Lung (tissue), 11 donors: ENCODE measurements at regions not wholly inside any gene's neighbourhood (a gene's known extent, or its start where the extent isn't known, plus 50 kb on each side); places are given as distances from the start of the nearest gene placed in this dataset.

Experiments used
- ATAC-seq: fragments of 200-7000 bp; cut with Tn5 transposase; one replicate; pipeline ENCODE4 v1.9.1; 2020; ENCODE audit warnings: moderate number of reproducible peaks; ENCODE audit not compliant: insufficient read depth, low FRiP score
- DNase-seq, 3 donors: peaks; one replicate each; pipeline ENCODE4 v3.0.0-alpha.2; 2013 to 2017
- H3K27ac ChIP-seq, 2 donors: one replicate each; pipeline ENCODE4 v1.5.1; 2013; ENCODE audit warnings: mild to moderate bottlenecking in 2 of 2, moderate library complexity in 2 of 2, control low read depth in 1 of 2, inconsistent platforms in 1 of 2, low read depth in 1 of 2, low read length in 1 of 2
- H3K27me3 ChIP-seq, 3 donors: one replicate each; pipeline ENCODE4 v1.5.1; 2013; ENCODE audit warnings: low read length in 2 of 3; ENCODE audit not compliant: control insufficient read depth in 3 of 3, insufficient read depth in 3 of 3
- H3K36me3 ChIP-seq, 4 donors: one replicate each; pipeline ENCODE4 v1.5.1; 2013; ENCODE audit warnings: low read length in 4 of 4, mild to moderate bottlenecking in 1 of 4, moderate library complexity in 1 of 4; ENCODE audit not compliant: control insufficient read depth in 4 of 4, insufficient read depth in 4 of 4
- H3K4me1 ChIP-seq, 5 donors: one replicate each; pipeline ENCODE4 v1.5.1; 2013; ENCODE audit warnings: low read length in 5 of 5, mild to moderate bottlenecking in 2 of 5, moderate library complexity in 1 of 5; ENCODE audit not compliant: control insufficient read depth in 5 of 5, insufficient read depth in 5 of 5
- H3K4me3 ChIP-seq: one replicate; pipeline ENCODE4 v1.5.1; 2013; ENCODE audit warnings: mild to moderate bottlenecking, control low read depth, moderate library complexity
- H3K9ac ChIP-seq, 2 donors: one replicate each; pipeline ENCODE4 v1.5.1; 2013; ENCODE audit warnings: low read length in 2 of 2, control low read depth in 1 of 2; ENCODE audit not compliant: insufficient read depth in 1 of 2
- H3K9me3 ChIP-seq, 4 donors: one replicate each; pipeline ENCODE4 v1.5.1; 2013; ENCODE audit warnings: low read length in 3 of 4, mild to moderate bottlenecking in 1 of 4, moderate library complexity in 1 of 4; ENCODE audit not compliant: control insufficient read depth in 4 of 4, insufficient read depth in 3 of 4
- WGBS, 2 donors: extraction: QIAGEN DNeasy Blood & Tissue Kit; methylation state at CpG; one replicate each; pipeline ENCODE4 v1.1.7; 2013; 5-methylcytosine and 5-hydroxymethylcytosine counted together
- TF ChIP-seq, protein P1 (sequence below): IDR thresholded peaks from 2 replicates; pipeline ENCODE4 v1.5.1; 2012; ENCODE audit warnings: mild to moderate bottlenecking; ENCODE audit errors: control extremely low read depth, extremely low read depth
- donor health status: control.
- donor health status: control.
- donor health status: Bipolar disorder and iron deficiency.
- donor health status: healthy.
- donor health status: DM: yes; HTN: yes; CAD: no.

DNA sequence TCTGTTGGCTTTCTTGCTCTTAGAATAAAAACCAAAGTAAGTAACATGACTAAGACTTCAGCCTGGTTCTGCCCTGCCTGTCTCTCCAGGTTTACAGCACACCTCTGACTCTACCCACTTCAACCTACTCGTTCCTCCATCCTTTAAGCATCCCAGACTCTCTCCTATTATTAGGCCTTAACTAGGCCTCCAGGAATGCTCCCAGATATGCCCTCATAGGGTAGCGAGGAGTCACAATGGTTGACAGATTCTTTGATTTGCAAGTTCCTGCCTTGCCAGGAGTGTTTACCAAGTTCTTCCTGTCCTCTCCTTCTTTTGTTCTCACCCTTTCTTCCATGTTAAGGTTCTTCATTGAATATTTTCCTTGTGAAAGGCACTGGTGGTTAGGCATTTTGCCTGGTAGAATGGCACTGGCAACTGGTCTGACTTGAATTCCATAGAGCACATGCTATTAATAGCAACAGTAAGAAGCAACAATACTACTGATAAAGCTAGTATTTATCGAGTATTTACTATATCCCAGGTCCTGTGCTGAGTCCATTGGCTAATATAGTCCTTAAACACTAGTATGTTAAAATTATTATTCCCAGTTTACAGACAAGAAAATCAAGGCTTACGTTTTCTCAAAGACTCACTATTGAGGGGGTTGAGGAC is 327.9 kb upstream of the PRKCQ start:
- DNase-seq, result no peak
- 76 to 80% methylated on average over 4 of the region's 4 CpGs for WGBS, 2 donors

DNA sequence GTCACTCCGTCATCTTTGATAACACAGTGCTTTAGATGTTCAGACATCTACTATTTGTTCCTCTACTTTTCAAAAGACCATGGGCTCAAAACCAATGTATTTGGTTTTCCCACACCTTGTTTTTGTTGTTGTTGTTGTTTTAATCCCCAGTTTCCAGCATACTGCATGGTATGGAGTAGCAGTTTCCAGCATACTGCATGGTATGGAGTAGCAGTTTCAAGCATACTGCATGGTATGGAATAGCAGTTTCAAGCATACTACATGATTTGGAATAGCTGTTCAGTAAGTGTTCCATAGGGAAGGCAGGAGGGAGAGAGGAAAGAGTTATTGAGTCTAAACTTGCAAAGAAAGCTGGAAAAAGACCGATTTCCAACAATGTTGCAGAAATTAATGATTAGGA is 314.3 kb upstream of the PRKCQ start:
- ATAC-seq, result no peak
- Histone ChIP-seq H3K27me3 (no peaks in the 10 kb centered on the region), H3K27ac (no peak overlapping the region), H3K9me3 (peaks cover 0 to 2% (median 0%) of the 10 kb centered on the region in 4 donors), H3K4me1 (no peaks in the 10 kb centered on the region), H3K4me3 (no peak overlapping the region), H3K9ac (no peak overlapping the region), H3K36me3 (no peaks in the 10 kb centered on the region)
- 86 to 97% methylated on average over 2 of the region's 2 CpGs for WGBS, 2 donors
- no peak for DNase-seq
- TF ChIP-seq, protein P1, sequence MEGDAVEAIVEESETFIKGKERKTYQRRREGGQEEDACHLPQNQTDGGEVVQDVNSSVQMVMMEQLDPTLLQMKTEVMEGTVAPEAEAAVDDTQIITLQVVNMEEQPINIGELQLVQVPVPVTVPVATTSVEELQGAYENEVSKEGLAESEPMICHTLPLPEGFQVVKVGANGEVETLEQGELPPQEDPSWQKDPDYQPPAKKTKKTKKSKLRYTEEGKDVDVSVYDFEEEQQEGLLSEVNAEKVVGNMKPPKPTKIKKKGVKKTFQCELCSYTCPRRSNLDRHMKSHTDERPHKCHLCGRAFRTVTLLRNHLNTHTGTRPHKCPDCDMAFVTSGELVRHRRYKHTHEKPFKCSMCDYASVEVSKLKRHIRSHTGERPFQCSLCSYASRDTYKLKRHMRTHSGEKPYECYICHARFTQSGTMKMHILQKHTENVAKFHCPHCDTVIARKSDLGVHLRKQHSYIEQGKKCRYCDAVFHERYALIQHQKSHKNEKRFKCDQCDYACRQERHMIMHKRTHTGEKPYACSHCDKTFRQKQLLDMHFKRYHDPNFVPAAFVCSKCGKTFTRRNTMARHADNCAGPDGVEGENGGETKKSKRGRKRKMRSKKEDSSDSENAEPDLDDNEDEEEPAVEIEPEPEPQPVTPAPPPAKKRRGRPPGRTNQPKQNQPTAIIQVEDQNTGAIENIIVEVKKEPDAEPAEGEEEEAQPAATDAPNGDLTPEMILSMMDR, result no peak

More for the DNA sequence above, 327.9 kb upstream of the PRKCQ start:
- H3K36me3 ChIP-seq, result no peaks in the 10 kb centered on the region
- no peaks in the 10 kb centered on the region for H3K27me3 ChIP-seq
- no peak overlapping the region for H3K9ac ChIP-seq
- ATAC-seq, result no peak
- TF ChIP-seq, protein P1, result no peak
- no peak overlapping the region for H3K4me3 ChIP-seq
- no peak overlapping the region for H3K27ac ChIP-seq
- peaks cover 0 to 2% (median 0%) of the 10 kb centered on the region in 4 donors for H3K9me3 ChIP-seq
- H3K4me1 ChIP-seq, result peaks cover 0 to 10% (median 0%) of the 10 kb centered on the region in 5 donors

DNA sequence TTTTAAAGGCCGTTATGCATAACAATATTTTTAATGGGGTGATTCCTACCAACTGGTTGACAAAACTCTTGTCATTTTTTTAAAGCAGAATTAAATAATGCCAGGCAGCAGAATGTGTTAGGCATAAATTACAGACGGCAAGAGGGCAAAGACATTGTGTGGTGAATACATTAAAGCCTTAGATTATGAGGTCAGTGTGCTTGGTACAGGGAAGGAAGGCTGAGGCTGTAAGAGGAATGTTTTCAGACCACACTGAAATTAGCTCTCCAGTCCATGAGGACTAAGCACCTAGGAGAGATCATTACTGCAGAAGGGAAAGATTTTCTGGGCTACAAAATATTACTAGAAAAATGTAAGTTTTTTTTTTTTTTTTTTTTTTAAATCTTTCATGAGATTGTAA is 312.8 kb upstream of the PRKCQ start:
- Histone ChIP-seq H3K9me3 (peaks cover 0 to 2% (median 0%) of the 10 kb centered on the region in 4 donors), H3K27me3 (no peaks in the 10 kb centered on the region), H3K36me3 (no peaks in the 10 kb centered on the region), H3K27ac (no peak overlapping the region), H3K9ac (no peak overlapping the region), H3K4me1 (no peaks in the 10 kb centered on the region), H3K4me3 (no peak overlapping the region)
- 72 to 86% methylated on average over 2 of the region's 2 CpGs for WGBS, 2 donors
- ATAC-seq (no peak), DNase-seq (no peak)
- TF ChIP-seq, protein P1, result no peak

DNA sequence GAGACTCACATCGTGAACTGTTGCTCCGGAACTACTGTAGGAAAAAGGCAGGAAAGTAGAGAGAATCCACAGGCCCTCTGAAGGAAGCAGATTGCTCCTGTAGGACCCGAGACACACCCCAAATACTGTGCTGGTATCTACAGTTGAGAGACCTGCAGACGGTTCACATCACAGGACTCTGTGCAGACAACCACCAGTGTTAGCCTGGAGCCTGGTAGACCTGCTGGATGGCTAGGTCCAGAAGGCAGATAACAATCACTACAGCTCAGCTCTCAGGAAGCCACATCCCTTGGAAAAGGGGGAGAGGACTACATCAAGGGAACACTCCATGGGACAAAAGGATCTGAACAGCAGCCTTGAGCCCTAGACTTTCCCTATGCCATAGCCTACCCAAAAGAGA is 311.8 kb upstream of the PRKCQ start:
- TF ChIP-seq, protein P1, result no peak
- DNase-seq (no peak), ATAC-seq (no peak)
- Histone ChIP-seq H3K4me1 (no peaks in the 10 kb centered on the region), H3K9ac (no peak overlapping the region), H3K27me3 (no peaks in the 10 kb centered on the region), H3K27ac (no peak overlapping the region), H3K36me3 (no peaks in the 10 kb centered on the region), H3K4me3 (no peak overlapping the region), H3K9me3 (peaks cover 0 to 2% (median 0%) of the 10 kb centered on the region in 4 donors)
- 89 to 91% methylated on average over 4 of the region's 4 CpGs for WGBS, 2 donors
